HEK293 (cell line): ENCODE measurements at regions not wholly inside any gene's neighbourhood (a gene's known extent, or its start where the extent isn't known, plus 50 kb on each side); places are given as distances from the start of the nearest gene placed in this dataset.

Source experiments
- CTCF ChIA-PET: fragments of 350-600 bp; formaldehyde crosslinking; extraction: SDS; loops from one replicate; lab custom pipeline; 2021; ENCODE audit warnings: antibody characterized with exemption; lab: Yijun Ruan, JAX
- POLR2A ChIA-PET: fragments of 300-600 bp; formaldehyde crosslinking; extraction: SDS; loops from one replicate; lab custom pipeline; 2020; ENCODE audit warnings: antibody characterized with exemption, inconsistent platforms; lab: Yijun Ruan, JAX
- H3K27ac ChIP-seq: fragments of 200-500 bp; sonication (Bioruptor generic); 2 replicates; pipeline ENCODE4 v1.5.1; 2014; ENCODE audit warnings: low read depth, low read length, control low read depth, inconsistent platforms; ENCODE audit errors: extremely low read depth
- H3K36me3 ChIP-seq, 2 experiments: fragments of 200-500 bp in 1 of 2; sonication (Bioruptor generic) in 1 of 2; 1 replicate in 1 of 2; 2 replicates in 1 of 2; pipeline ENCODE4 v1.5.1; 2014 to 2017; ENCODE audit warnings: inconsistent platforms in 2 of 2, low read length in 2 of 2; ENCODE audit not compliant: control insufficient read depth in 2 of 2, insufficient read depth in 1 of 2
- H3K4me1 ChIP-seq: fragments of 200-500 bp; sonication (Bioruptor generic); 2 replicates; pipeline ENCODE4 v1.5.1; 2014; ENCODE audit warnings: mild to moderate bottlenecking, low read length, inconsistent platforms; ENCODE audit not compliant: control insufficient read depth, insufficient read depth
- H3K4me3 ChIP-seq: 2 replicates; pipeline ENCODE4 v1.5.1; 2011; ENCODE audit warnings: low read depth, mild to moderate bottlenecking, control low read depth, low read length, moderate library complexity
- H3K9me3 ChIP-seq: fragments of 200-500 bp; sonication (Bioruptor generic); 2 replicates; pipeline ENCODE4 v1.5.1; 2014; ENCODE audit warnings: low read depth, low read length, inconsistent platforms; ENCODE audit not compliant: control insufficient read depth, insufficient read depth
- KLF7 ChIP-seq: fragments of 450-650 bp; formaldehyde crosslinking; IDR thresholded peaks from 2 replicates; pipeline ENCODE4 v1.5.1; 2016; ENCODE audit warnings: missing biosample characterization, missing genetic modification characterization, borderline replicate concordance
- REPIN1 ChIP-seq: fragments of 450-650 bp; formaldehyde crosslinking; IDR thresholded peaks from 2 replicates; pipeline ENCODE4 v1.5.1; 2017; ENCODE audit warnings: missing biosample characterization, missing genetic modification characterization, low read depth
- SCRT2 ChIP-seq: fragments of 450-650 bp; formaldehyde crosslinking; IDR thresholded peaks from 2 replicates; pipeline ENCODE4 v1.5.1; 2016; ENCODE audit warnings: missing biosample characterization, missing genetic modification characterization
- YY1 ChIP-seq: fragments of 450-650 bp; formaldehyde crosslinking; IDR thresholded peaks from 2 replicates; pipeline ENCODE4 v1.5.1; 2018; ENCODE audit warnings: missing biosample characterization, missing genetic modification characterization
- ZBTB26 ChIP-seq: fragments of 450-650 bp; formaldehyde crosslinking; optimal IDR thresholded peaks from 2 replicates; pipeline ENCODE3; 2016; ENCODE audit warnings: missing biosample characterization, mild to moderate bottlenecking, missing genetic modification characterization
- ZFHX2 ChIP-seq: fragments of 450-650 bp; formaldehyde crosslinking; conservative IDR thresholded peaks from 2 replicates; pipeline ENCODE4 v1.5.1; 2016; ENCODE audit warnings: missing biosample characterization, missing genetic modification characterization
- ZNF114 ChIP-seq: fragments of 450-650 bp; formaldehyde crosslinking; IDR thresholded peaks from 2 replicates; pipeline ENCODE4 v1.5.0; 2017; ENCODE audit warnings: missing biosample characterization, missing genetic modification characterization
- ZNF18 ChIP-seq: fragments of 450-650 bp; formaldehyde crosslinking; IDR thresholded peaks from 2 replicates; pipeline ENCODE4 v1.5.1; 2016; ENCODE audit warnings: missing biosample characterization, missing genetic modification characterization
- ZNF211 ChIP-seq: fragments of 450-650 bp; formaldehyde crosslinking; IDR thresholded peaks from 2 replicates; pipeline ENCODE4 v1.5.1; 2016; ENCODE audit warnings: low read depth, missing biosample characterization, missing genetic modification characterization
- ZNF223 ChIP-seq: fragments of 450-650 bp; formaldehyde crosslinking; IDR thresholded peaks from 2 replicates; pipeline ENCODE4 v1.5.1; 2016; ENCODE audit warnings: missing biosample characterization, missing genetic modification characterization
- ZNF239 ChIP-seq: fragments of 450-650 bp; formaldehyde crosslinking; IDR thresholded peaks from 2 replicates; pipeline ENCODE4 v1.5.1; 2016; ENCODE audit warnings: missing biosample characterization, missing genetic modification characterization
- ZNF280D ChIP-seq: fragments of 450-650 bp; formaldehyde crosslinking; IDR thresholded peaks from 2 replicates; pipeline ENCODE4 v1.5.1; 2016; ENCODE audit warnings: missing biosample characterization, missing genetic modification characterization
- ZNF354C ChIP-seq: fragments of 450-650 bp; formaldehyde crosslinking; IDR thresholded peaks from 2 replicates; pipeline ENCODE4 v1.5.1; 2016; ENCODE audit warnings: missing biosample characterization, missing genetic modification characterization, low read depth, borderline replicate concordance
- ZNF362 ChIP-seq: fragments of 450-650 bp; formaldehyde crosslinking; IDR thresholded peaks from 2 replicates; pipeline ENCODE4 v1.5.1; 2016; ENCODE audit warnings: missing biosample characterization, missing genetic modification characterization
- ZNF426 ChIP-seq: fragments of 450-650 bp; formaldehyde crosslinking; IDR thresholded peaks from 2 replicates; pipeline ENCODE4 v1.5.1; 2017; ENCODE audit warnings: missing biosample characterization, missing genetic modification characterization, mild to moderate bottlenecking, inconsistent platforms, moderate library complexity
- ZNF449 ChIP-seq: fragments of 450-650 bp; formaldehyde crosslinking; IDR thresholded peaks from 2 replicates; pipeline ENCODE4 v1.5.1; 2017; ENCODE audit warnings: missing biosample characterization, mild to moderate bottlenecking, missing genetic modification characterization, moderate library complexity
- ZNF510 ChIP-seq: fragments of 450-650 bp; formaldehyde crosslinking; IDR thresholded peaks from 2 replicates; pipeline ENCODE4 v1.5.1; 2018; ENCODE audit warnings: mild to moderate bottlenecking, missing genetic modification characterization, missing biosample characterization; ENCODE audit not compliant: insufficient replicate concordance
- ZNF596 ChIP-seq: fragments of 450-650 bp; IDR thresholded peaks from 2 replicates; pipeline ENCODE4 v1.5.0; 2018; ENCODE audit warnings: missing biosample characterization, mild to moderate bottlenecking, missing genetic modification characterization, moderate library complexity
- ZNF629 ChIP-seq: fragments of 450-650 bp; formaldehyde crosslinking; IDR thresholded peaks from 2 replicates; pipeline ENCODE4 v1.5.1; 2017; ENCODE audit warnings: missing biosample characterization, missing genetic modification characterization
- ZNF701 ChIP-seq: fragments of 450-650 bp; formaldehyde crosslinking; IDR thresholded peaks from 2 replicates; pipeline ENCODE4 v1.5.1; 2016; ENCODE audit warnings: missing biosample characterization, missing genetic modification characterization
- ZNF843 ChIP-seq: fragments of 450-650 bp; formaldehyde crosslinking; IDR thresholded peaks from 2 replicates; pipeline ENCODE4 v1.5.1; 2016; ENCODE audit warnings: missing biosample characterization, missing genetic modification characterization

GRCh38 chr4:17332478-17332877, 179.4 kb downstream of the QDPR start:
- H3K4me3 ChIP-seq, result no peak overlapping the region
- POLR2A ChIA-PET, result no interaction called here
- TF ChIP-seq ZNF426 (tag by site-specific recombination) (no peak), ZNF114 (tag by site-specific recombination) (no peak), ZNF449 (no peak), ZBTB26 (no peak)
- no peaks in the 10 kb centered on the region for H3K36me3 ChIP-seq
- CTCF ChIA-PET, result interaction anchor here (1.0 kb wide), 1 partner anchor 12 kb away, joined by 3 read pairs; no protein-coding TSS in a partner anchor
- no peak overlapping the region for H3K27ac ChIP-seq
- H3K9me3 ChIP-seq, result no peaks in the 10 kb centered on the region
- no peaks in the 10 kb centered on the region for H3K4me1 ChIP-seq

GRCh38 chr4:17329046-17329445, 182.8 kb downstream of the QDPR start:
- no peak for TF ChIP-seq ZNF510 (tag by site-specific recombination)
- no peak for TF ChIP-seq KLF7 (tag by site-specific recombination)
- TF ChIP-seq ZNF18, result no peak
- no peak for TF ChIP-seq ZNF596 (tag by site-specific recombination)
- no peak for TF ChIP-seq ZNF701 (tag by site-specific recombination)
- ChIA-PET CTCF (interaction anchor here (0.9 kb wide), 1 partner anchor 1301 kb away, joined by 3 read pairs; no protein-coding TSS in a partner anchor), POLR2A (no interaction called here)
- H3K27ac ChIP-seq, result no peak overlapping the region
- no peaks in the 10 kb centered on the region for H3K4me1 ChIP-seq
- no peaks in the 10 kb centered on the region for H3K9me3 ChIP-seq
- no peak overlapping the region for H3K4me3 ChIP-seq
- no peaks in the 10 kb centered on the region for H3K36me3 ChIP-seq

- H3K4me3 ChIP-seq, result no peak overlapping the region
- H3K4me1 ChIP-seq, result no peaks in the 10 kb centered on the region
- ChIA-PET CTCF (interaction anchor here (0.9 kb wide), 1 partner anchor 1301 kb away, joined by 3 read pairs; no protein-coding TSS in a partner anchor), POLR2A (no interaction called here)
- H3K27ac ChIP-seq, result no peak overlapping the region
- H3K36me3 ChIP-seq, result no peaks in the 10 kb centered on the region
- no peaks in the 10 kb centered on the region for H3K9me3 ChIP-seq
- TF ChIP-seq ZNF362 (tag by site-specific recombination) (no peak), ZFHX2 (no peak), ZNF280D (tag by site-specific recombination) (no peak), REPIN1 (tag by site-specific recombination) (no peak), SCRT2 (no peak), ZNF629 (no peak), ZNF211 (tag by site-specific recombination) (no peak), ZNF843 (tag by site-specific recombination) (no peak), ZNF223 (no peak), ZNF426 (tag by site-specific recombination) (no peak), ZNF239 (no peak), ZNF354C (tag by site-specific recombination) (no peak), YY1 (no peak)
Measured at GRCh38 chr4:17328141-17328815, 183.6 kb downstream of the QDPR start.
